ENCODE measurements at regions not wholly inside any gene's neighbourhood (a gene's known extent, or its start where the extent isn't known, plus 50 kb on each side); places are given as distances from the start of the nearest gene placed in this dataset.

GRCh38 chr2:4695281-4695861 is 992.0 kb downstream of the DCDC2C start:
- TF ChIP-seq CTCF (conservative IDR thresholded peaks at IDR 0.05), result no peak
- TF ChIP-seq EZH2 (IDR thresholded peaks at IDR 0.05; ENCODE audit: low read depth), result no peak
